ENCODE measurements at regions not wholly inside any gene's neighbourhood (a gene's known extent, or its start where the extent isn't known, plus 50 kb on each side); places are given as distances from the start of the nearest gene placed in this dataset.

DNA sequence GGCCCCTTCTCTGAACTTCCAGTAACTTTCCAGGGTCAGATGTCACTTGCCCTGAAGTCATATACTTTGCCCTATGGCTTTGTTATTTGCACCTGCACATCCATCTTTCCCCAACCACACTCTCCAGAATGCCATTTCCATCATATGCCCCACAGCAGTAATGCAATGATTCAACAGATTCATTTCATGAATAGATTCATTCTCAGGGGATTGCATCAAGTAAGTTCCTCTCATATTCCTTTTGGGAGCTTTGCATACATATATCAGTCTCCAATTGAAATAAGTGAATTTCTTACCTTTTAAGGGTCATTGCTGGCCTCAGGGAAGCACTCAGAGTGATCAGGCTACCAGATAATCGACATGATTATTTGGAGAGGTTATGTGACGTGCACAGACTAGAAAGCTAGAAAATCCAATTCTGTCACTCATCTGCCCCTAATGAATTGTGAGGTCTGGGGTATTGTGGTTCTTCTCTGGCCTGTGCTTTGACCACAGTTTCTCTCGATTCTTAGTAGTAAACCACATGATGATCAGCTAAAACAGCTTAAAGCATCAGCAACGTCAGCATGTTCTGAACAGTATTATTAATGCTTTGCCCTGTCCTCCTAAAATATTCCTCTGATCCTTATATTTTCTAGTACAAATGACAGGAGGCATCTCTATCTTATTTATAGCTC is 179.9 kb downstream of the ATPSCKMT start:
- 0 out of 2 replicates have a peak, but pooled peaks cover 1% of the 10 kb centered on the region for H3K27me3 ChIP-seq (ENCODE audit: control insufficient read depth, insufficient read depth, low read length)
- ChIA-PET CTCF (interaction anchor here (2.1 kb wide), 1 partner anchor 10 kb away, joined by 6 read pairs; no protein-coding TSS in a partner anchor), POLR2A (no interaction called here)

DNA sequence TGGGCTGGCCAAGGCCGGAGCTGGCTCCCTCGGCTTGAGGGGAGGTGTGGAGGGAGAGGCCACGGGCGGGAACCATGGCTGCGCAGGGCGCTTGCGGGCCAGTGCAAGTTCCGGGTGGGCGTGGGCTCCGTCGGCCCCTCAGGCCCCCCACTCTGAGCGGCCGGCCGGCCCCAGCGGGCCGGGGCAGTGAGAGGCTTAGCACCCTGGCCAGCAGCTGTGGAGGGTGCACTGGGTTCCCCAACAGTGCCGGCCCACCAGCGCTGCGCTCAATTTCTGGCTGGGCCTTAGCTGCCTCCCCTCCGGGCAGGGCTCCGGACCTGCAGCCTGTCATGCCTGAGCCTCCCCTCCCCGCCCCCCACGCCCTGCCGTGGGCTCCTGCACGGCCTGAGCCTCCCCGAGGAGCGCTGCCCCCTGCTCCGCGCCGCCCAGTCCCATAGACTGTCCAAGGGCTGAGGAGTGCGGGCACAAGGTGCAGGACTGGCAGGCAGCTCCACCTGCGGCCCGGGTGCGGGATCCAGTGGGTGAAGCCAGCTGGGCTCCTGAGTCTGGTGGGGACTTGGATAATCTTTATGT is 184.2 kb downstream of the ATPSCKMT start:
- Histone ChIP-seq H3K4me3 (ENCODE audit: low read depth, low read length) (no peak overlapping the region), H3K27me3 (ENCODE audit: control insufficient read depth, insufficient read depth, low read length) (no peaks in the 10 kb centered on the region), H3K36me3 (ENCODE audit: control insufficient read depth, insufficient read depth, low read length) (no peaks in the 10 kb centered on the region)
- ChIA-PET CTCF (interaction anchor here (1.1 kb wide), 1 partner anchor 35 kb away, joined by 3 read pairs; no protein-coding TSS in a partner anchor), POLR2A (interaction anchor here (0.7 kb wide), 1 partner anchor 38 kb away, joined by 4 read pairs; no protein-coding TSS in a partner anchor)
- no peak for DNase-seq (ENCODE audit: low read depth)
- TF ChIP-seq, protein P1, sequence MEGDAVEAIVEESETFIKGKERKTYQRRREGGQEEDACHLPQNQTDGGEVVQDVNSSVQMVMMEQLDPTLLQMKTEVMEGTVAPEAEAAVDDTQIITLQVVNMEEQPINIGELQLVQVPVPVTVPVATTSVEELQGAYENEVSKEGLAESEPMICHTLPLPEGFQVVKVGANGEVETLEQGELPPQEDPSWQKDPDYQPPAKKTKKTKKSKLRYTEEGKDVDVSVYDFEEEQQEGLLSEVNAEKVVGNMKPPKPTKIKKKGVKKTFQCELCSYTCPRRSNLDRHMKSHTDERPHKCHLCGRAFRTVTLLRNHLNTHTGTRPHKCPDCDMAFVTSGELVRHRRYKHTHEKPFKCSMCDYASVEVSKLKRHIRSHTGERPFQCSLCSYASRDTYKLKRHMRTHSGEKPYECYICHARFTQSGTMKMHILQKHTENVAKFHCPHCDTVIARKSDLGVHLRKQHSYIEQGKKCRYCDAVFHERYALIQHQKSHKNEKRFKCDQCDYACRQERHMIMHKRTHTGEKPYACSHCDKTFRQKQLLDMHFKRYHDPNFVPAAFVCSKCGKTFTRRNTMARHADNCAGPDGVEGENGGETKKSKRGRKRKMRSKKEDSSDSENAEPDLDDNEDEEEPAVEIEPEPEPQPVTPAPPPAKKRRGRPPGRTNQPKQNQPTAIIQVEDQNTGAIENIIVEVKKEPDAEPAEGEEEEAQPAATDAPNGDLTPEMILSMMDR (IDR thresholded peaks at IDR 0.05; ENCODE audit: insufficient read depth, low read depth, low read length), result no peak

More for the DNA sequence above, 179.9 kb downstream of the ATPSCKMT start:
- H3K4me3 ChIP-seq (ENCODE audit: low read depth, low read length), result no peak overlapping the region
- DNase-seq (ENCODE audit: low read depth), result no peak
- TF ChIP-seq, protein P1 (IDR thresholded peaks at IDR 0.05; ENCODE audit: insufficient read depth, low read depth, low read length), result no peak
- no peaks in the 10 kb centered on the region for H3K36me3 ChIP-seq (ENCODE audit: control insufficient read depth, insufficient read depth, low read length)

DNA sequence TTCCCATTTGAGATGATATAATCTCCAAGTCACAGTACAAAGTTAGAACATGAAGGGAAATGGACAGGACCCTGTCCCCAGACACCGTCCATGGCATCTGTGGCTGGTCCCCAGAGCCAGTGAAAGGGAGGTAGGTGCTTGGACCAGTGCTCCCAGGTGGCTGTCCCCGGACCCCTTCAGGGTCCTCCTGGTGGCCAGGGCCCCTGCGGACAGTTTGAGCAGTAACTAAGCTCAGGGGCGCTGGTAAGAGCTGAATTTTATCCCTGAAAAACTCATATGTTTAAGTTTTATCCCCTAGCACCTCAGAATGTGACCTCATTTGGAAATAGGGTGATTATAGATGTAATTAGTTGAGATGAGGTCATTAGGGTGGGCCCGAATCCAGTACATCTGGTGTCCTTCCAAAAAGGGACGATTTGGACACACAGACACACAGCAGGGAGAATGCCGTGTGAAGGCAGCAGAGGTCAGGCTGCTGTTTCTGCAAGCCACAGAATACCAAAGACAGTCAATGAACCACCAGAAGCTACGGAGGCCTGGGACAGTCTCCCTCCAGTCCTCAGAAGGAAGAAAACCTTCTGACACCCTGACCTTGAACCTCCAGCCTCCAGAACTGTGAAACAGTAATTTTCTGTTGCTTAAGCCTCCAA is 185.0 kb downstream of the ATPSCKMT start:
- TF ChIP-seq, protein P1 (IDR thresholded peaks at IDR 0.05; ENCODE audit: insufficient read depth, low read depth, low read length), result no peak
- no peak for DNase-seq (ENCODE audit: low read depth)
- Histone ChIP-seq H3K27me3 (ENCODE audit: control insufficient read depth, insufficient read depth, low read length) (no peaks in the 10 kb centered on the region; the same call in 1 of the 2 replicates), H3K4me3 (ENCODE audit: low read depth, low read length) (no peak overlapping the region), H3K36me3 (ENCODE audit: control insufficient read depth, insufficient read depth, low read length) (no peaks in the 10 kb centered on the region)
- POLR2A ChIA-PET, result no interaction called here
- CTCF ChIA-PET, result interaction anchor here (1.0 to 2.5 kb wide), 2 partner anchors 7 to 44 kb away, joined by 3 to 6 read pairs; no protein-coding TSS in a partner anchor

DNA sequence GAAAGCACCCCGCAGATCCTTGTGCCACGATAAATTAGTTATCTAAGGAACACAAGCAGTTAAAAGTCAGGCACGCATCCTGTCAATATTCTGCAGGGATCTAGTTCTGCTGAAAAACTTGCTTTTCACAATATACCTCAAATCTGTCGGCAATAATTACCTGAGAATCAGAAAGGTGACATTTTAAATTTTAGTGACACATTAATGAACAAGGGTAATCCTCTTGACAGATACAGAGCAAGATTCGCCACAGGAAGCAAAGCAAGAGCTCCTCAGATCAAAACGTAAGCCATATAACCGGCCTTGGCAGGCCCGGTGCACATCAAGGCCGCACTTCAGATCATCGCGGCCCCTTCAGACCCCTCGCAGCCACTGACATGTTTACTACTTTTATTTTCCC is 185.7 kb downstream of the ATPSCKMT start:
- Histone ChIP-seq H3K4me3 (ENCODE audit: low read depth, low read length) (no peak overlapping the region), H3K36me3 (ENCODE audit: control insufficient read depth, insufficient read depth, low read length) (no peaks in the 10 kb centered on the region), H3K27me3 (ENCODE audit: control insufficient read depth, insufficient read depth, low read length) (peaks cover 3% of the 10 kb centered on the region; the same call in 1 of the 2 replicates)
- POLR2A ChIA-PET, result no interaction called here
- CTCF ChIA-PET, result interaction anchor here (1.0 to 2.5 kb wide), 2 partner anchors 8 to 44 kb away, joined by 3 to 6 read pairs; no protein-coding TSS in a partner anchor
- TF ChIP-seq, protein P1 (IDR thresholded peaks at IDR 0.05; ENCODE audit: insufficient read depth, low read depth, low read length), result no peak
- no peak for DNase-seq (ENCODE audit: low read depth)

DNA sequence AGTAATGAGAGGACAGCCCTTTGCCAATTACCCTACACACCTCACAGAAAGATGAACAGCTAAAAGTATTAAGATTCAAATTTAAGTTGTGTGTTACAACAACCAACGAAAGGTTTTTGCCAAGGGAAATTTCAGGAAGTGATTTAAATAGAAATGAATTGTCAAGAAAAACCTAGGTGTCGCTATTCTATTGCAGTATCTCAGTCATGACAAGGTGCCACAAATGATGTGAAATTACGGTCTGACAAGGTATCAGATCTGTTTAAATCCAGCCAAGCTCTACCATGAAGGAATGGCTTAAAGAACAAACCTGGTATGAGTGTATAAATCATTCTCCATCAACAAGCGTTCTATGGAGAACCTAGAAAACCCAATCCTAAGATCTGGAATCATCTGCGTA is 189.7 kb downstream of the ATPSCKMT start:
- H3K27me3 ChIP-seq (ENCODE audit: control insufficient read depth, insufficient read depth, low read length), result peaks cover 3% of the 10 kb centered on the region; the same call in 1 of the 2 replicates
- H3K4me3 ChIP-seq (ENCODE audit: low read depth, low read length), result no peak overlapping the region
- TF ChIP-seq, protein P1 (IDR thresholded peaks at IDR 0.05; ENCODE audit: insufficient read depth, low read depth, low read length), result no peak
- no peak for DNase-seq (ENCODE audit: low read depth)
- no peaks in the 10 kb centered on the region for H3K36me3 ChIP-seq (ENCODE audit: control insufficient read depth, insufficient read depth, low read length)
- ChIA-PET POLR2A (no interaction called here), CTCF (interaction anchor here (1.0 to 1.7 kb wide), 3 partner anchors 9 to 224 kb away, joined by 3 to 6 read pairs (median 3); no protein-coding TSS in a partner anchor)
